Mucosa of gallbladder (tissue), 1 donor: ENCODE measurements at regions not wholly inside any gene's neighbourhood (a gene's known extent, or its start where the extent isn't known, plus 50 kb on each side); places are given as distances from the start of the nearest gene placed in this dataset.

Source experiments
- DNase-seq: peaks from one replicate; pipeline ENCODE4 v3.0.0-alpha.2; 2020; ENCODE audit warnings: low spot score
- donor health status: DM: no; HTN: no; CAD: no.

DNA sequence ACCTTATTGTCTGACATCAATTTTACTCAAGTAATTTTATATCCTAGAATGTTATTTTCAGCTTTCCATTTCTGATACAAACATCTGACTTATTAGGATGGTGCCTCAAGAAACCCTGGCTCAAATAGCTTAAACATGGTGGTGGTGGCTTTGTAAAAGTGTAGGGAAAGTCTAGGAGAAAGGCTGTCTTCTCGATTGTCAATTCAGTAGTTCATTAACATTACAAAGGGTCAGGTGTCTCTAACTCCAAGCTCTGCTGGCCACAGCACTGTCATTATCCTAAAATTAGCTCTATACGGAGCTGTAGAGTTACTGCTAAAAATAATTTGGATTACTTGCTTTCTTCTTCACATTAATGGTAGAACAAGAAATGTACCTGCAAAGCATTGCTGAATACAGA, 1360.1 kb upstream of the CDH6 start:
- no peak for DNase-seq

DNA sequence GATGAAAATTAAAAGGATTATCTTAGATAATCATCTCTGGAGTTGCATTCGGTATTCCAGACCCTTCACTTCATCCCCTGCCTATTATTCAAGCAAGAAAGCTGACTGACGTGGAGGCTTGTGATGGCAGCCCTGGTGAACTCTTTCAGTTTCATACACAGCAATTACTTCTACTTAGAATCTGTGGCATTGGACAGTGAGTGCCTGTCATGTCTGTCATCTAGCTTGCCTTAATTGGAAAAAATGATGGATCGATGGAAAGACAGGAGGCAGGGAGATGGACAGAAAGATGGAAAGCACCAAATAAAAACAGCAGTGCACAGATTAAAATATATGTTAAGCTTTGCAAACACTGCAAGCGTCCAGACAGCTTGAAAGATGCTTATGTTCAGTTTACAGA, 1371.0 kb upstream of the CDH6 start:
- DNase-seq = no peak

DNA sequence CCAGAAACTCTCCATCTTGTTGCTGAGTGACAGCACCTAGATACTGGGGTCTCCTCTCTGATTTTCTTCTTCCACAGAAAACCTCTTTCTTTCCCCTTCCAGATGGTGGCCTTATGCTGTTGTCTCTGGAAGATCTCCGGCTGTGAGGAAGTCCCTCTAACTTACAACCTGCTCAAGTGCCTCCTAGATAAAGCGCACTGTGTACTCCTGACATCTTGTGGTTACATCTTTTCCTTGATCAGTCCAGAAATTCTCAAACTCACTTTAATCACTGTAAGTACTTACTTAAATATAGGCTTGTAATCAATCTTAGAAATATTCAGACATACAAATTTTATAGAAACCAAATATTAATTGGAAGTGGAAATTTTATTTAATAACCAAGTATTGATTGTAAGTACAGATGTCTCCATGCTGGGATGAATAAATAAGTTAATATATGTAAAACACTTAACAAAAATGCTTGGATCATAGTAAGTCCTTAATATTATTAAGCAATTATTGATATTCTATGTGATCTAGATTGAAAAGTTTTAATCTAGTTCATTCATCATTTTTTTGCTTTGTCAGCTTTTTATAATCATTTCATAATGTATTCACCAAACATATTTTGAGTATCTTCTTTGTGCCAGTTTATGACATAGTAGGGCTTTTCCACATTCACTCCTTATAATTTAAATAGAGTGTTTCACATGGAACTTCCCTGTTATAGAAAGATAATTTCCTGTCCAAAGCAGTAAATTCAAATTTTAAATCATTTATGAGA, 1381.4 kb upstream of the CDH6 start:
- no peak for DNase-seq

DNA sequence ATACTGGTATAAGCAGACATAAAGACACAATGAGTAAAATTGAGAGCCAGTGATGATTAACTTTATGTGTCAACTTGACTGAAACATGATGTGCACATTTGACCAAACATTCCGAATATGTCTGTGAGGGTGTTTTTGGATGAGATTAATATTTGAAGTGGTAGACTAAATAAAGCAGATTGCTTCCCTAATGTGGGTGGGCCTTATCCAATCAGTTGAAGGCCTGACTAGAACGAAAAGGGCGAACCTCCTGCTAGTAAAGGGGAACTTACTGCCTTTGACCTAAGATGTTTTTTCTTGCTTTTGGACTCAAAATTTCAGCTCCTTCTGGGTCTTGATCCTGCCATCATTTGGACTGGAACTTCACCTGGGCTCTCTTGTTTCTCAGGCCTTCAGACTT, 1387.7 kb upstream of the CDH6 start:
- no peak for DNase-seq

DNA sequence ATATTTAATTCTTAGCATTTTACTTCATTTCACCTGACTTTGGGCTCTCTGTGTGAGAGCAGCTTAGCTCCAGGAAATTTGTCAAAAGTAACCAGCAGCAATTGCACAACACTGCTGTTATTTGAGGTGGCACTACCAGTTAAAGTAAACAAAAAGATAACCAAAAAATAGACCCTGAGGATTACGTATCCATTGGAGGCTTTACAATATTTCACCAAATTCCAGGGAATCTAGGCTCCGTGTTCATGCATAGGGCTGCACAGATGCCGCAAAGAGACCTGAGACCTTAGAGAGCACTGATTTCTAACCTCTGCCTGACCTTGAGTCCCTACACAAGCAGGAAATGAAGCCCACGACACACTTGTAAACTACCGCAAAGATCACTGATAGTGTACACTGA, 1392.7 kb upstream of the CDH6 start:
- no peak for DNase-seq

DNA sequence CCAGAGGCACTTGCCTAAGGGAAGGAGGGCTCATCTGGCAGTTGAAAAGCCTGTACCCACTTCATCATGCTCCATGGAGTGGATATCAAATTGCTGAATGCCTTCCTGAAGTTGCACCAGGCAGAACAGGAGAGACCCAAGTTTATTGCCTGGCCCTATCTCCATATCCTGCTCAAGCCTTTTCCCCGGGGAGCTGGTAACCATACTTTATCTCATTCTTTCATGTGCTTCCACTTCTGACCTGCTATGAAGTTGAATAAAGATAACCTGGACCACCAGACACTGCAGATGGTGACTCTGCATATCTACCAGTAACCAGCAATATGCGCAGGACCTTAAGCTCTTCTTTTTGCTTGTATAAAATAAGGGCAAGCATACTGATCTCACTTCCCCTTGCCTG, 1397.5 kb upstream of the CDH6 start:
- no peak for DNase-seq

DNA sequence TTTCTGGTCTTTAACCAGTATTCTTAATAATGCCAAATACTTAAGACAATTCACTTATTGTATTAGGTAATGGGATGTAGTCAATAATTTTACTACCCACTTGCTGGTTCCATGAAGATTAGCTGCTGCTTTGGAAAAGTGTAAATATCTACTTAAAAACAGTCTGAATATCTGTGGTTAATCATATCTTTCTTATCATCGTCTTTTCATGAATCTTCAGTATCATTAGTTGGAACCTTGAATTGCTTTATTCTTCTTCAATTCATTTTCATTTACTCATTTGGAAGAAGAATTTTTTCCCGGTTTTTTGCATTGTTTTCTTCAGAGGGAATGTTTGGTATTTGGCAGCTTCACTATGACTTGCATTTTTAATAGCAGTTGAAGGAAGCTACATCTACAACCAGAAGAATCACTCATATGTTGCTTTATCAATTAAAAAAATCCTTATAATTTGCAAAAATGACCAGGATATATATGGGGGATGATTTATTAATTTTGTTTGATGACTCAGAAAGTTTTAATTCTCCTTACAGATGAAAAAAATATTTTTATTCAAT, 1398.3 kb upstream of the CDH6 start:
- DNase-seq = no peak

DNA sequence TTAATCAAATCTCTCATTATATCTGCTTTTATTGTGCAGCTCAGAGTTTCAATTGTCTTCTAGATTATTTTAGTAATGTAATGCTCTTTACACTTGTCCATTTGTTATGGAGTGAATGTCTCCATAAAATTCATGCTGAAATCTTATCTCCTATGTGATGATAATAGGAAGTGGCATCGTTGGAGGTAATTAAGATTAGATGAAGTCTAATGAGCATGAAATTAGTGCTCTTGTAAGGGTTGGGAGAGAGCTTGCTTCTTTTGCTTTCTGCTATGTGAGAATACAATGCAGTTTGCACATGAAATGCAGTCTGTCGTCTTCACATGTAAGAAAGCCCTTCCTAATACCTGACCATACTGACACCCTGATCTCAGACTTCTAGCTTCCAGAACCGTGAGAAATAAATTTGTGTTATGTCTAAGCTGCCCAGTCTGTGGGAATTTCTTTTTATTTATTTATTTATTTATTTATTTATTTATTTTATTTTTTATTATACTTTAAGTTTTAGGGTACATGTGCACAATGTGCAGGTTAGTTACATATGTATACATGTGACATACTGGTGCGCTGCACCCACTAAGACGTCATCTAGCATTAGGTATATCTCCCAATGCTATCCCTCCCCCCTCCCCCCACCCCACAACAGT, 1399.2 kb upstream of the CDH6 start:
- DNase-seq = no peak

DNA sequence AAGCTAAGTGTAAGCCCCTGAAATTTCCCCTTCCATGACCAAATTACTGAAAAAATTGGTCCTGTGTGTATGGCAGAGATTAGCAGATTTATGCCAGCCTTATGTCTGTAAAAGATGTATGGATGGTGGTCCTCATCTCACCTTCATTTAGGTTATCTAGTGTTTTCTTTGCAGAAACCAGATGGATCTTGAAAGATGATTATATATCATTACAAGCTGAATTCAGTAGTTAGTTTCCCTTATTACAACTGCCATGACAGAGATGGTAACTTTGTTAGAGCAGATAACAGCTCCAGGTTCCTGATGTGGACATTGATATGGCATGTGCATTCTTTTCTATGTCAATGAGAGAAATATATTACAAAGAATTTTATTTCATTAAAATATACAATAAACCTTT, 1403.2 kb upstream of the CDH6 start:
- DNase-seq = no peak

DNA sequence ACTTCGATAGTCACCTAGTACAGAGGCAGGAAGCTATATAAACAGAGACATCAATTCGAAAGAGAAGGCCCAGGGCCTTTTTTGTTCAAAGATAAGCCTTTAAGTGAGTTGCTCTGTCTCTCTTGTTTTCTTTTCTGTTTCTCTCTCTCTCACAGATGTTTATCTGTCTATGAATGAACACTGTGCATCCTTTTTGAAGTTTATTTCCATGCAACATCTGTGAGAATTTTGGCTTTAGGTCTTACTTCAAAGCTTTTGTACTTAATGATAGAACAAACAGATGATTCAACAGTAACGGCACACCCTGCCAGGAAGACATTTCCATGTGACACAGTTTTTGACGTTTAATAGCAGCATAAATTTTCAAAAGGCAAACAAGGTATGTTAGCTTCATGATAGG, 1413.1 kb upstream of the CDH6 start:
- no peak for DNase-seq

DNA sequence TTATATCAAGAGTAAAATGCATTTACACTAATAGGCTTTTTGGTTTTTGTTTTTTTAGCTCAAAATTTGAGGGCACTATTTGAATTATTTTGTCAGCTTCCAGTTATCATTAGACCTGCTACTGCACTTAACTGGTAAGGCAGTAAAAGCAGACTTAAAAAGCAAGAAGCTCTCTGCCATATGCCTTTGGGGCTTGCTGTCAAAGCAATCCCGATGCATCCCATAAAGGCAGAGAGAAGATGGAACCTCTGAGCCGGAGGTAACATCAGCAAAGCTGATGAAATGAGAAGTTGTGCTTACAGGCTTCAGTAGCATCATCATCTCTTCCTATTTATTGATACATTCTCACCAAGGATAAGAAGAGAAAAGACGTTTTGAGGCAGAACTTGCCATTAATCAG, 1414.3 kb upstream of the CDH6 start:
- DNase-seq = no peak

DNA sequence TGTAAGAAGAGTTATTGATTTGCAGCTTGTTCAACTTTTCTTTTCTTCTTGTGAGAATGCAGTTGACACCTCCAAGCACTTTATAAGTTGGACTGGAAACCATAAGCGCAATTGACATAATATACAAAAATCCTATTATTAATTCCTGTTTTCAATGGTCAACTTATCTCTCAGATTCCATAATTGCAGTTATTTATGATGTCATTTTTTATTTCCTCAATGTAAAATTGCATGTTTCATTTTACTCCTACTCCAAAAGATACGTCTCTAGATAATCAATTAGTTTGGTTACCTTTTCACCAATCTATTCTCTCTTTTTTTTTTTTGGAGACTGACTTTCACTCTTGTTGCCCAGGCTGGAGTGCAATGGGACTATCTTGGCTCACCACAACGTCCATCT, 1416.1 kb upstream of the CDH6 start:
- no peak for DNase-seq

DNA sequence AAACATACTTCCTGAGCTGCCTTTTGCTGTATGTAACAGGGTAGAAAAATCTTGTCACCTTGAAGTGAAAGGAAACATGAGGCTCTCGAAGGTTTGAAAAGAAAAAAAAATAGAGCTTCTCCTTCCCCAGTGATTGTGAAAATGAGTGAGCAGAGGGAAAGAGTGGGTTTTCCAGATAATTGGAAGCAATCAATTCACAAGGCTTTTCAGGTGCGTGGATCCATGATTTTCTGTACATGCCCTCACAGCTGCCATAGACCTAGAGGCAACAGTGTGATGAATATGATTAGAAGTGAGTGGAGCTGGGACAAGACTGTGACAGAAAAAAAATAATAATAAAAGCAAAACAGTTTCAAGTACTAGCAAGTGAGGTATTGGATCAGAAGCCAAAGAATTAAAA, 1422.5 kb upstream of the CDH6 start:
- no peak for DNase-seq

DNA sequence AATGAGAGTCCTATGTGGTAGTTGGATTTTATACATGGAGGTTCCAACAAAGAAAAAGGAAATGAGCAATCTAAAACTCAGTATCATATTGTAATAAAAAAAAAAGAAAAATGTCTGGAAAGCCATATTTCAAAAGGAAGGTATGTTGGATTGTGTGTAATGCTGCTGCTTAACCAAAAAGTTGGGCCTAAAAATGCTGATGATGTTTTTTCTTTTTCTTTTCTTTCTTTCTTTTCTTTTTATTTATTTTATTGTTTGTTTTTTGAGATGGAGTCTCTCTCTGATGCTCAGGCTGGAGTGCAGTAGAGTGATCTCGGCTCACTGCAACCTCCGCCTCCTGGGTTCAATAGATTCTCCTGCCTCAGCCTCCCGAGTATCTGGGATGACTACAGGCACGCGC, 1424.0 kb upstream of the CDH6 start:
- no peak for DNase-seq

DNA sequence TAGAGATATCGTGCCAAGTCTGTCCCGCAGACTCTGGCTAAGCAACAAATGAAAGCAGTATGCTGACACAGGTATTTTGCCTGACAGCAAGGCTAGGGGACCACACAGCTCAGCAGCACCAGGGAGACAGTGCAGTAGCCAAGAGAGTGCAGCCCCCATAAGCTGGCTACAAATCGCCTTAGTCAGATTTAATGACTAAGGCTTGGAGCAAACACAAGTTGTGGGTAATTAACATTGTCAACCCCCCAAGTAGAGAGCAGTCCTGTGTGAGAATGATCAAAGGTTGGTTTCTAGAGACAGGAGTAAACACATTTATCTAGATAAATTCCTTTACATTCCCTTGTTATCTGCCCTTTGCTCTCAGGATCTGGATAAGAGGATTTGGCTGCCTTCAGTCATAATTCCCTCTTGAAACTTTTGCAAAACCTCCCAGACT, 1434.5 kb upstream of the CDH6 start:
- peak; percentile 10 for DNase-seq

DNA sequence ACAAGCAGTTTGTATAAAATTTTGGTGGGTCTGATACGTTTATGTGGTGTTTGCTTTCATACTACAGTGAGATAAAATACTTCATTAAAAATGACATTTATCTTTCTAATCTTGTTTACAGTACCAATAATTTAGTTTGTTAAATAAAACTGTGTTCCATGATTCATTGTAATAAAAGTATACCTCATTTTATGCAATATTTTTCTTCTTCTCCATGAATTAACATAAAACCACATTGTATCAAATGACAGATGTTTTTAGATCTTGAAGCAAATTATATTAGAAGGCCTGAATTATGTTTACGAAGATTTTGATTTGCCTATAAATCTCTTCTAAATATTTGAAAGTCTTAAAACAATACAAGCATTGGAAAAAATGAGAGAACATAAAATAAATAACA, 1443.0 kb upstream of the CDH6 start:
- no peak for DNase-seq

DNA sequence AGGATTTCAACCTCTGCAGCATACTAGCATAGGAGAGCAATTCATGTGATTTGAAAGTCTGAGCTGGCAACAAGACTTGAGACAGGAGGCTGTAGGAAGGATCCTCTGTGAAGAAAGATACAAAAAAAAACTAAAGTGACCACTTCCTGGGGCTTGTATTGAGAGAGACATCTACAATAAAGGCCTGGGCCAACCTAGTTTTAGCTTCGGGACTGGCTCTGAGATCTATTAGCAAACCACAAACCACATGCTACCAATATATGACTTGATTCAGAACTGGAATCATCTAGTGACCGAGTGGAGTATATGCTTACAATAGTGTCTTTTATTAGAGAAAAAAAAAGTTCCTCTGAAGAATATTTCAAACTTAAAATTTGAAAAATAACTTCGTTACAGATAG, 1448.9 kb upstream of the CDH6 start:
- DNase-seq = no peak

DNA sequence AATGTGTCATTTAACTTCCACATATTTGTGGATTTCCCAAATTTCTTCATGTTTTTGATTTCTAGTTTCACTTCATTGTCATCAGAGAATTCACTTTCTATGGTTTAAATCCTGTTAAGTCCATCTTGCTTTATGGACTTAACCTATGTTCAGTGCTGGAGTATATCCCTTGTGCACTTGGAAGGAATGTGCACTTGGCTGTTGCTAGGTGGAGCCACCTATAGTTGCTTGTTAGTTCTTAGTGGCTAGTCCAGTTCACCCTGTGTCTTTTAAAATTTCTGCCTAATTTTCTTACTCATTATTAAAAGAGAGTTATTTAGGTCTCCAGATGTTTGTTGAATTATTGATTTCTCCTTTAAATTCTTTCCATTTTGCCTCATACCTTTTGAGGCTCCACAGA, 1472.5 kb upstream of the CDH6 start:
- DNase-seq = no peak

DNA sequence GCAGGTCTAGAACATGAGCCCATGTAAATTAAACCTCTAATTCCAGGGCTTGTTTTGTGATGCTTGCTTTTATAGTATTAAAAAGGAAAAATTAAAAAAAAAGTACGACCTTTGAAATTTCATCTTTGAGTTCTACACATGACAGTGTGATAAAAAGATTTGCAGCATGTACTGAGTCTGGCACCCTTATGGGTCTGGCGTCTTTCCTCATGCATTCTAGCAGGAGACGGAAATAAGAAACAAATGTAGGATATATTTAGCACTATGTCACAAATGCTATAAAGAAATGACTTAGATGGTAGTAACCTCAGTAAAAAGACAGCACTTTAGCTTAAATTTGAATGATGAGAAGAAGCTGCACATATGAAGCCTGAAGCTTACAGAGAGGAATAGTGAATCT, 1474.3 kb upstream of the CDH6 start:
- no peak for DNase-seq

DNA sequence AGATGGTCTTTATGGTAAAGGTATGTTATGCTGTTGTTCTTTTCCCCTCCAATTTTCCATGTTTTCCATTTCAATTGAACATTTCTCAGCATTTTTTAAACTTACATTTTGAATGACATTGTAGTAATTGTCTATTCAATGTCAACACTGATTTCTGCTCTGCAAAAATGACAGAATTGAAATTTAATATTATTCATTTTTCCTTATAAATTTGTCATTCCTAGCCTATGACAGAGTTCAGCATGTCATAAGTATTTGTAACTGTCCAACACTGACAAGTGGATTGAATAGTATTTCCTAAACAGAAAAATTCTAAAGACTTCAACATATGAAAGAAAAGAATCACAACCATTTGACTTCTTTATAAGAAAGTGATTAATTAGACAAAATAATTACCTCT, 1478.3 kb upstream of the CDH6 start:
- DNase-seq = no peak

DNA sequence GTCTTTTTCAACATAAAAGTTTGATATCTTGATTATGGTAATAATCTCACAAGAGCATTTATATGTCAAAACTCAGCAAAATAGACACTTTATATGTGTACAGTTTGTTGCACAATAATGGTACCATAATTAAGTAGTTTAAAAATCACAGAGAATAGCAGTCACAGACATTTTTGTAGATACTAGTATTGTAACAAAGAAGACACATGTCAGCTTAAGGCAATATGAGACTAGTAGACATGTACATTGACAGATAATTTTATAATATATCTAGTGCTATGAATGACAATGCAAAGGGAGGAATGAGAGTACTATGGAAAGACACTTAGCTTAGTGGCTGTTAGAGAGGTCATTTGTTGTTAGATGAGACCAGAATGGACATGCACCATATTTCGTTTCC, 1490.6 kb upstream of the CDH6 start:
- DNase-seq = no peak

DNA sequence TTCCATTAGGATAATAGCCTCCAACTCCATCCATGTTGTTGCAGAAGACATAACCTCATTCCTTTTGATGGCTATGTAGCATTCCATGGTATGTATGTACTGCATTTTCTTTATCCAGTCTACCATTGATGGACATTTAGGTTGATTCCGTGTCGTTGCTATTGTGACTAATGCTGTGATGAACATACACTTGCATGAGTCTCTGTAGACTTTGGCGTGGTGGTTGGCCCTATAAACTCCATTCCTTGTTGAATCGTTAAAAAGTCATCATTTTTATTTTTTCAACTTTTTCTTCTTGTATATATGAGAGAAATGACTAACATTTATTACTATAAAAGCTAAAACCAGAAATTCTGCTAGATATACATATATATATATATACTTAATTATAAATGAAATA, 1491.9 kb upstream of the CDH6 start:
- DNase-seq = no peak

DNA sequence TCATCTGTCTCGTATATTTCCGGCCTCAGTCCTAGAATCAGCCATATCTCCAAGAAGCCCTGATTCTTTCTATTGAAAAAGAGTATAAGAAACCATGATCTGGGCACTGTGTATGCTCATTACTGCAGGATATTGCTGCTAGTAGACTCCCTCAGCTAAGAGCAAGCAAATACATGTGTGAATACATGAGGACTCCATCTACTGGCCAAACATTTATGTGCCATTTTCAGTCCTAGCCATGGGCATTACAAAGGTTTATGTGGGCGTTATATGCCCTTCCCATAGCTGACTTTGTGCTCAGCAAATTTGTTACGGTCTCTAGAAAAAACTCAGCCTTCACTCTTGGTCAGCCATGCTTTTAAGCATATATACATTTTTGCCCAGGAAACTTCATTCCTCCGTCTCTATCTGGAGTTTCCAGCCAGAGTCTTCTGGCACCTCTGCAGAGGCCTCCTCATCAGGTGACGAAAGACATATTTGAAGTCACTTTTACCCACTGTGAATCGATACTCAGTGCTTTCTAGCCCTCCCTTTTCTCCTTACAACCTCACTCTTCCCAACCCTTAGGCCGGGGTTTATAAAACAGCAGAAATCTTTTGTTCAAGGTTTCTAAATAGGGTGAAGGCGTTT, 1495.6 kb upstream of the CDH6 start:
- no peak for DNase-seq
